ENCODE measurements at regions not wholly inside any gene's neighbourhood (a gene's known extent, or its start where the extent isn't known, plus 50 kb on each side); places are given as distances from the start of the nearest gene placed in this dataset.
"Not testable (repeated sequence)": the region's sequence is repeated elsewhere in the genome, so short reads cannot be mapped to it uniquely, and the experiment has no call there.

DNA sequence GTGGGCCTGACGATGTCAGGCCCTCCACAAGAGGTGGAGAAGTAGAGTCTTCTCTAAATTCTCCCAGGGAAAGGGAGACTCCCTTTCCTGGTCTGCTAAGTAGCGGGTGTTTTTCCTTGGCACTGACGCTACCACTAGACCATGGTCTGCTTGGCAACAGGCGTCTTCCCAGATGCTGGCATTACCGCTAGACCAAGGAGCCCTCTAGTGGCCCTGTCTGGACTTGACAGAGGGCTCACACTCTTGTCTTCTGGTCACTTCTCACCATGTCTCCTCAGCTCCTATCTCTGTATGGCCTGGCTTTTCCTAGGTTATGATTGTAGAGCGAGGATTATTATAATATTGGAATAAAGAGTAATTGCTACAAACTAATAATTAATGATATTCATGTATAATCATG lies 51.1 kb upstream of the RASSF6 start:
- TF ChIP-seq FOXA1, FOXK2 (IDR thresholded peaks at IDR 0.05): not testable (repeated sequence)
